PC-9 (cell line): ENCODE measurements at regions not wholly inside any gene's neighbourhood (a gene's known extent, or its start where the extent isn't known, plus 50 kb on each side); places are given as distances from the start of the nearest gene placed in this dataset.

Experiments used
- CTCF ChIP-seq: fragments of 200-600 bp; sonication (generic); conservative IDR thresholded peaks from 2 replicates; pipeline ENCODE4 v1.6.1; 2017; ENCODE audit warnings: mixed run types, antibody characterized with exemption, mild to moderate bottlenecking, moderate library complexity
- EZH2 ChIP-seq: fragments of 200-600 bp; sonication (generic); IDR thresholded peaks from 2 replicates; pipeline ENCODE4 v1.8.0; 2017; ENCODE audit warnings: antibody characterized with exemption, low read depth

- no peak for TF ChIP-seq CTCF
- no peak for TF ChIP-seq EZH2
These were observed 130.2 kb upstream of the CEP162 start for GRCh38 chr6:84357631-84358030.
